GM12891 (cell line): ENCODE measurements at regions not wholly inside any gene's neighbourhood (a gene's known extent, or its start where the extent isn't known, plus 50 kb on each side); places are given as distances from the start of the nearest gene placed in this dataset.

Experiments used
- PAX5 ChIP-seq: IDR thresholded peaks from 2 replicates; pipeline ENCODE4 v1.6.1; 2011; ENCODE audit warnings: low read length, moderate library complexity, mild to moderate bottlenecking; ENCODE audit not compliant: insufficient read depth, severe bottlenecking
- POLR2A ChIP-seq: IDR thresholded peaks from 2 replicates; pipeline ENCODE4 v1.6.1; 2011; ENCODE audit warnings: low read depth, low read length, control low read depth
- POLR2AphosphoS5 ChIP-seq: IDR thresholded peaks from 2 replicates; pipeline ENCODE4 v1.6.1; 2011; ENCODE audit warnings: low read depth, low read length, control low read depth
- TAF1 ChIP-seq: IDR thresholded peaks from 2 replicates; pipeline ENCODE4 v1.6.1; 2011; ENCODE audit warnings: low read depth, low read length, control low read depth

GRCh38 chr9:97766610-97767009 lies 69.5 kb upstream of the XPA start:
- no peak for TF ChIP-seq POLR2A
- TF ChIP-seq PAX5: no peak
- TF ChIP-seq TAF1: no peak
- TF ChIP-seq POLR2AphosphoS5: no peak
